ENCODE measurements at regions not wholly inside any gene's neighbourhood (a gene's known extent, or its start where the extent isn't known, plus 50 kb on each side); places are given as distances from the start of the nearest gene placed in this dataset.
"Not testable (repeated sequence)": the region's sequence is repeated elsewhere in the genome, so short reads cannot be mapped to it uniquely, and the experiment has no call there.

DNA sequence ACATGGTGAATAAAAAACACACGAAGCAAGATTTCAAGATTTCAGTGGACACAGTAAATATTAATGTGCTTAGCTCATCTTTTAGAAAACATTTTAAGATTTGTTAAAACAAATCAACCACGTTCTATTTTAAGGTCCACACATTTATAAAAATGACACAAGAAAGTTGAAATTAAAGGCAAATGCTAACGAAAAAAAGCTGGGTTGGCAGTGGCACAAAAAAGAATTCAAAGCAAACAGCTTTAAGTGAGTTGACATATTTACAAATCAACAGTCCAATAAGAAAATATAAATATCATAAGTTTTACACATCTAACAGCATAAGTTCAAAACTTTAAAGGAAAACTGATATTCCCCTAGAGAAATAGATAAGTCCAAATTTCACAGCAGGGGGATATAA is 430.4 kb upstream of the CCDC54 start:
- no peak overlapping the region for H3K4me3 ChIP-seq (ENCODE audit: low read length)
- no peak for DNase-seq (ENCODE audit: low read depth, low spot score)

DNA sequence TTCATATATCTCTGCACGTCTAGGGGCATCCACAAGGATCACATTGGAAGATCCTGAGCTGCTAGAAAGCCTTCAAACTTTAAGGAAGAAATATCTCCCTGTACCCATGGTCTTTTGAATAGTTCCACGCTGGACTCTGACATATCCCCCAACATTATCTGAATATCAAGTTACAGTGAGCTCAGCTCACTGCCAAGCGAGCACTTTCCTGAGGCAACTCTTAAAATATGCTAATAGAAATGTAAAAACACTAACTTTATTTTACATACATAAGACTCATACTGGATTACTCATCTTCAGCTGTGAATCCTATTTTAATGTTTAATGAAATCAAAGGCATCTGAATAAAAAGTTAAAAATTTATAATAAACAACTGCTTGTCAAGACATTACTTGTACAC is 420.2 kb upstream of the CCDC54 start:
- no peak overlapping the region for H3K4me3 ChIP-seq (ENCODE audit: low read length)
- no peak for DNase-seq (ENCODE audit: low read depth, low spot score)

DNA sequence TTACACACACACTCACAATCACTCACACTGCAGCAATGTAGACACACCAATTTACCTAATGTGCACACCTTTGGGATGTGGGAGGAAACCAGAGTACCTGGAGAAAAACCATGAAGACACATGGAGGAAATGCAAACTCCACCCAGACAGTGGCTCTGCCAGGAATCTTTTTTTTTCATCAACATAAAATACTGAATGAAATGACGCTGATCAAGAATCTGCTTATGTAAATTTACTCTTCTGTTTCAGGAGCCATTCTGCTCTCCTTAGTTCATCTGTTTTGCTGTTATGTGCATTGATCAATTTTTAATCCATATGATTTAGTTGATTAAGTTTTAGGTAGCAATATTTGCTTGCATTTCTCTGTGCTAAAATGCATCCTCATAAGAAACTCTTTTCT is 414.2 kb upstream of the CCDC54 start:
- no peak for DNase-seq (ENCODE audit: low read depth, low spot score)
- H3K4me3 ChIP-seq (ENCODE audit: low read length): no peak overlapping the region

DNA sequence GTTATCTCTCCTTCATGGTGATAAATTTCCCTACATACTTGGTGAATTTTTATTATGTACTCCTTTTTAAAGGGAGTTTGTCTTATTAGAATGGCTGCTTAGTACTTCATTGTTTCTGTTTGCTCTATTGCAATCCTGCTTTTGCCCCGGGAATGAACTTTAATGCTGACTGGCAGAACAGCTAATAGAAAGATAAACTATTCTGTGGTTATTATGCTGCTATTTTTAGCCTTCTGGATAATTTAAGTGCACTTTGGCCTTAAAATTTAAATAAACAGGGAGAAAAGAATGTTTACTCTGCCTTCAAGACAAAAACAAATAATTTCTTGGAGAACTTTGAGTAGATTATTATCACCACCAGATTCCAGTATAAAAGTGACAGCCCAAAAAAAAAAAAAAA is 413.8 kb upstream of the CCDC54 start:
- H3K4me3 ChIP-seq (ENCODE audit: low read length): no peak overlapping the region
- DNase-seq (ENCODE audit: low read depth, low spot score): no peak

DNA sequence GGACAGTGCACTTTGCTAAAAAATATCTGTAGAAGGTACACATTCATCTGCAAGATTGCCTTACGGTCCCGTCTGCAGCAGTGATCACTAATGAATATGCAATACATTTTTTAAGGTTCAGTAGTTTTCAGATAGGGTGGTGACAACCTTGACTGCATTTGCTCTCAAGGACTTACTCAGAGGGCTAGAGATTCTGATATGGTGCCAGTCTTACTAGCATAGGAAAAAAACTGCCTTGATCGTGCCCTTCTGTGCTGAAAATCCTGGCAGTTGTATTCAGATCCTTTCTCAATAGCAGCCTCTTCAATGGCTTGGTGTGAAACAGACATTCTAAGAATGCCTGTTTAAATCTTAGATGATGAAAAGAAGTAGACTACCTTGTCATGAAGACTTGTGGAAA is 411.9 kb upstream of the CCDC54 start:
- no peak for DNase-seq (ENCODE audit: low read depth, low spot score)
- no peak overlapping the region for H3K4me3 ChIP-seq (ENCODE audit: low read length)

DNA sequence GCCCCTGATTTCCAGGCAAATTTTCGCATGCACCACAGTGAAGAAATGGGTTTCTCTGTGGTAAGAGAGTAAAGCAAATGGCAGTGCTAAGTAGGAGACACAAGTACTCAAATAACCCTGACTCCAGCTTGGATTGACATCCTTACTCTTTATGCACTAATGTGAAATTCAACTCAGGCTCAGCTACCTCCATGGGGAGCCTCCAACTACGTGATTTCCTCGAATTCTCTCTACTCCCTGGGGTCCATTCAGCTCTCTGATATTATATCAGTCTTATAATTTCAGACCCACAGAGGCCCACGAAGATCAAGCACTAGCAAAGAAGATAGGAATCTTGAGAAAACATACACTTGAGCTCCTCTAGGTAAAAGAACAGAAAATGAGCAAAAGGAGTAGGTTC is 407.6 kb upstream of the CCDC54 start:
- DNase-seq (ENCODE audit: low read depth, low spot score): no peak
- no peak overlapping the region for H3K4me3 ChIP-seq (ENCODE audit: low read length)

DNA sequence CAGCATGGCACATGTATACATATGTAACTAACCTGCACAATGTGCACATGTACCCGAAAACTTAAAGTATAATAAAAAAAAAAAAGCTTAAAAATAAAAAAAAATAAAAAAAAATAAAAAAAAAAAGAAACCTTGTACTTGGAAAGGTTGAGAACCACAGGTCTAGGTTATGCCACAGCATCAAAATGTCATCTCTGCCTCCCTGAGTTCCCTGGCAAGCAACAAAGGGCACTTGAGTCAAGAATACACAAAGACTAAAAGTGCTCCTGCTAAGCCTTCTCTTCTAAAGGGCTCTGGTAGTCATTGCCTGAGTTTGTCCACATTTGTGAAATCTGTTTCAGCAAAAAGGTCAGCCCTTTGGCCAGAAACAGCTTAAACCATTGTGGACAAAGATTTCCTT is 395.8 kb upstream of the CCDC54 start:
- DNase-seq (ENCODE audit: low read depth, low spot score): no peak
- no peak overlapping the region for H3K4me3 ChIP-seq (ENCODE audit: low read length)

DNA sequence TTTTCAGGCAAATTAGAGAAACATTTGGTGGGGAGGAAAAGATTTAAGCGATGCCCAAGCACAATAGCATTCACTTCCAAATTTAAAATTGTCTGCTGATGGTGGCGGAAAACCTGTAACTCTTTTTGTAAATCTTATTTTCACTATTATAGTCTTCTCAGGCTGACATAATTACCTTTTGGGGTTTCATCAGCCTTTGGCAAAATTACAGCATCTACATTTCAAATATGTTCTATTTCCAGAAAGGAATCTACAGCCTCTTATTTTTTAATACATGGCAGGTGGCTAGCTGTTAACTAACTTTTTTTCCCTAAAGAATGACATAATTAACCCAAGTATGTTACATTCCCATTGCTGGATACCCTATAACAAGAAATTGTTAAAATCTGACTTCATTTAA is 391.5 kb upstream of the CCDC54 start:
- no peak overlapping the region for H3K4me3 ChIP-seq (ENCODE audit: low read length)
- no peak for DNase-seq (ENCODE audit: low read depth, low spot score)

DNA sequence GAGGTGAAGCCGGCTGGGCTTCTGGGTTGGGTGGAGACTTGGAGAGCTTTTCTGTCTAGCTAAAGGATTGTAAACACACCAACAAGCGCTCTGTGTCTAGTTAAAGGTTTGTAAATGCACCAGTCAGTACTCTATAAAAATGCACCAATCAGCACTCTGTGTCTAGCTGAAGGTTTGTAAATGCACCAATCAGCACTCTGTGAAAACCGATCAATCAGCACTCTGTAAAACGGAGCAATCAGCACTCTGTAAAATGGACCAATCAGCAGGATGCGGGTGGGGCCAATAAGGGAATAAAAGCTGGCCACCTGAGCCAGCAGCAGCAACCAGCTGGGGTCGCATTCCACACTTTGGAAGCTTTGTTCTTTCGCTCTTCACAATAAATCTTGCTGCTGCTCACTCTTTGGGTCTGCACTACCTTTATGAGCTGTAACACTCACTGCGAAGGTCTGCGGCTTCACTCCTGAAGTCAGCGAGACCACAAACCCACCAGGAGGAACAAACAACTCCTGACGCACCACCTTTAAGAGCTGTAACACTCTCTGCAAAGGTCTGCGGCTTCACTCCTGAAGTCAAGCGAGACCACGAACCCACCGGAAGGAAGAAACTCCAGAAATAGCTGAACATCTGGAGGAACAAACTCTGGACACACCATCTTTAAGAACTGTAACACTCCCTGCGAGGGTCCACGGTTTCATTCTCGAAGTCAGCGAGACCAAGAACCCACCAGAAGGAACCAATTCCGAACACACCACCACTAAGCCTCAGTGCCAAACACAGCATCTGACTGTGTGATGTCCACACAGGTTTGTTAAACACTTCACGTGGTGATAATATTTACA is 378.2 kb upstream of the CCDC54 start:
- DNase-seq (ENCODE audit: low read depth, low spot score): peak; percentile 92
- H3K4me3 ChIP-seq (ENCODE audit: low read length): peak overlapping the region; percentile 31

DNA sequence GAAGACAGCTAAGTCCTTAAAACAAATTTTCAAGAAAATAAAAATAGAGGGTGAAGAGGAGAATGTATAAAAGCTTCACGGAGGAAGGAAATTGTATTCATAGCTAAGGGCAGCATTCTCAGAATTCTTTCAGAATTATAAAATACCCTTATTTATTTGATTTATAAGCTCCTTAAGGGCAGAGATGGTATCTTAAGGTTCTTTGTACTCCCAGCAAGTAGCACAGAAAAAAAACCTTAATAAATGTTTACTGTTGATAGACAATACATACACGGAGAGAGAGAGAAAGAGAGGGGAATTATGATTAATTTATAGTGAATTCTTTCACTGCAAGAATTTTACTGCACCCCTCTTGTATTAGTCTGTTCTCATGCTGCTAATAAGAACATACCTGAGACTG is 375.6 kb upstream of the CCDC54 start:
- H3K4me3 ChIP-seq (ENCODE audit: low read length): no peak overlapping the region
- DNase-seq (ENCODE audit: low read depth, low spot score): no peak

DNA sequence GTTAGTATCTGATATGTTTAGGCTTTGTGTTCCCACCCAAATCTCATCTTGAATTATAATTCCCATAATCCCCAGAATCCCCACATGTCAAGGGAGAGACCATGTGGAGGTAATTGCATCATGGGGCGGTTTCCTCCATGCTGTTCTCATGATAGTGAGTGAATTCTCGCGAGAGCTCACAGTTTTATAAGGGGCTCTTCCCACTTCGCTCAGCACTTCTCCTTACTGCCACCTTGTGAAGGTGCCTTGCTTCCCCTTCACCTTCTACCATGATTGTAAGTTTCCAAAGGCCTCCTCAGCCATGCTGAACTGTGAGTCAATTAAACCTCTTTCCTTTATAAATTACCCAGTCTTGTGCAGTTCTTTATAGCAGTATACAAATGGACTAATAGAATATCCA is 371.9 kb upstream of the CCDC54 start:
- not testable (repeated sequence) for H3K4me3 ChIP-seq (ENCODE audit: low read length); DNase-seq (ENCODE audit: low read depth, low spot score)

DNA sequence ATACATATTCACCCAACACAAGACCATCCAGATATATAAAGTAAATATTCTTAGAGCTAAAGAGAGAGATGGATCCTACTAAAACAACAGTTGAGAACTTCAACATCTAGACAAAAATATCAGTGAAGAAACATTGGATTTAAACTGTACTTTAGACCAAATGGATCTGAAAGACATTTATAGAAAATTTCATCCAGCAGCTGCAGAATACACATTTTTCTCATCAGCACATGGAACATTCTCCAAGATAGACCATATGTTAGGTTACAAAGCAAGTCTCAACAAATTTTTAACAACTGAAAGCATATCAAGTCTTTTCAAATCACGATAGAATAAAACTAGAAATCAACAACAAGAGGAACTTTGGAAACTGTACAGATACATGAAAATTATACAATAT is 369.0 kb upstream of the CCDC54 start:
- no peak overlapping the region for H3K4me3 ChIP-seq (ENCODE audit: low read length)

DNA sequence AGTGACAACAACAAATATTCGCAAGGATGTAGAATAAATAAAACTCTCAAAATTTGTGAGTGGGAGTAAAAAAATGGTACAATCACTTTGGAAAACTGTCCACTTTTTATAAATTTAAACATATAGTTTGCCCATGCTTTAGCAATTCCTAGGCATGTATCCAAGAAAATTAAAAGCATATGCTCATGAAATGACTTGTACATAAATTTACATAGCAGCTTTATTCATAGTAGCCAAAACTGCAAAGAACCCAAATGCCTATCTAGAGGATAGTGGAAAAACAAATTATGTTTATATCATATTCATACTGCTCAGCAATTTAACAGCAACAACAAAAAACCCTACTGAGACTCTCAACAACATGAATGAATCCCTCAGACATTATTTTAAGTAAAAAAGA is 363.6 kb upstream of the CCDC54 start:
- DNase-seq (ENCODE audit: low read depth, low spot score): no peak
- H3K4me3 ChIP-seq (ENCODE audit: low read length): no peak overlapping the region

More for the DNA sequence above, 369.0 kb upstream of the CCDC54 start:
- DNase-seq (ENCODE audit: low read depth, low spot score): no peak

DNA sequence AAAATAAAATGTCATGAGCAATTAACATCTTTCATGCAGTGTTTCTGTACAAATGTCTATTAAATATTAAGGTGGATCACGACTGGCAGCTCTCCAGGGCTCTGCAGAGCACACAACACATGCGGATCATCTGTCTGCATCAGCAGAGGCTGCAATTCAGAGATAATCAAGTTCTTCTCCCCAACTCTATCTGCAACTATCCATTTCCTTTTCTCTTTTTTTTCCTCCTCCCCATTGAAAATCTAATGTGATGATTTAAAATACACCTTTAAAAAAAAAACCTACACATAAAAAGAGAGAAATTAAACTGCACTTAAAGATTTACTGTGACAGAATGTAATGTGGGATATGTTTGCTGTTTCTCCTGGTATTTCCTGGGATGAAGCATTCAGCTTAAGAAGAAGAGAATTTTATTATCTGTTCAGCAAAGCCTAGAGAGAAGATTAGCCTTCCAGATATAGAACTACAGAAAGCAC is 352.6 kb upstream of the CCDC54 start:
- no peak overlapping the region for H3K4me3 ChIP-seq (ENCODE audit: low read length)
- DNase-seq (ENCODE audit: low read depth, low spot score): no peak

DNA sequence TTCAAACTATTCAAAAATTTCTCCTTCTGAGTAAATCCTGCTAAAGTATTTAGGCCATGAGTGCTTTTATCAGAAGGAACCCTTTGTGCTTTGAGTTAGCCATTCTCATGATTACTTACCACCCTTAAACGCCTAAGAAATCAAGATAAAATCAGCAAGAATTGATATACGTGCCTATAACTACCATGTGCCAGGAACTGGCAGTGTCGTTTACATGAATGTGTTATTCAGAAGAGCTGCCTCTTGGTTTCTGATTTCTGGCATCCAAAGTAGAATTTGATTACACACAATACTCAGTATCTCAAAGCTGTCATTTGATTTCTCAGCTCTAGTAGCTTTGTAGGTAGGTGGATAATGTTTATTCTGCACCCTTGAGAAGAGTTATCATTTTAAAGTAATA is 351.3 kb upstream of the CCDC54 start:
- DNase-seq (ENCODE audit: low read depth, low spot score): no peak
- no peak overlapping the region for H3K4me3 ChIP-seq (ENCODE audit: low read length)

DNA sequence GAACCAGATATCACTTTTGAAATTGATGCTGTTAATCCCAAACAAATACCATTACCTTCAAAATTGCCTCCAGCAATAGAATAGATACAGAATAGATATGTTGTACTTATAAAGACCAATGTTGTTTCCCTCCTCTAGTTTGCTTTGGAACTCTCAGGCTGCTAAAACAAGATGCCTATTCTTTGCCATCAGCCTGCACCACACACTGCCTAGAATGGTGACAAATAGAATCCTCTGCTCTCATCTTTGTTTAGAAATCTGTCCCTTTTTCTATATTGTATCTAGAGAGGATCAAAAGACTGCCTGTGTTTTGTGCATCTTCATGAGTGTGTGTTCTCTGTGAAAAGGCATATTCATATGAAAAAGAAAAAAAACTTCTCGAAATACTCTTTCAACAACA is 349.2 kb upstream of the CCDC54 start:
- DNase-seq (ENCODE audit: low read depth, low spot score): no peak
- no peak overlapping the region for H3K4me3 ChIP-seq (ENCODE audit: low read length)

DNA sequence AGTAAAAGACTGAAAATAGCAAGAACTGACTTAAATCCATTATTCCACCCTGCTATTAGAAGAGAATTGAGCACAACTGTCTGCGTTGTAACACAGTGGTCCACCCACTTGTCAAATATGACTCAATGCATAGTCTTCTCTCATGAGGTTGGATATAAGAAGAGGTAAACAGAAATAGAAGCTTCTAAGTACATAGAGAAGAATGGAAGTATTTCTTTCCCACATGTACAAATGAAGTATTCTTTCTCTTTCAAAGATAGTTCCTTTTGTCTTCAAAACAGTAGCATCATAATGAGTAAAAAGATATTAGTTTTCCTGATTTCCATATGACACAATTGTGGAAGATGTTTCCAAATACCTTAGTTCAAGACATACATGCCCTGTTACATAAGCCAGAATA is 348.6 kb upstream of the CCDC54 start:
- no peak overlapping the region for H3K4me3 ChIP-seq (ENCODE audit: low read length)
- no peak for DNase-seq (ENCODE audit: low read depth, low spot score)

DNA sequence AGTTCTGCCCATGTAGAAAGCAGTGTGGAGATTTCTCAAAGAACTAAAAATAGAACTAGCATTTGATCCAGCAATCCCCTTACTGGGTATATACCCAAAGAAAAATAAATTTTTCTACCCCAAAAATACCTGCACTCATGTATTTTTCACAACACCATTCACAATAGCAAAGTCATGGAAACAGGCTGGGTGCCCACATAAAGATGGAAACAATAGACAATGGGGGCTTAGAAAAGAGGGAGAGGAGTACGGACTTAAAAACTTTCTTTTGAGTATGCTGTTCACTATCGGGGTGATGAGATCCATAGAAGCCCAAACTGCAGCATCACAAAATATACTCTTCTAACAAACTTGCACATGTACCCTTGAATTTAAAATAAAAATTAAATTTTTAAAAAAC is 345.1 kb upstream of the CCDC54 start:
- no peak overlapping the region for H3K4me3 ChIP-seq (ENCODE audit: low read length)
- DNase-seq (ENCODE audit: low read depth, low spot score): no peak

DNA sequence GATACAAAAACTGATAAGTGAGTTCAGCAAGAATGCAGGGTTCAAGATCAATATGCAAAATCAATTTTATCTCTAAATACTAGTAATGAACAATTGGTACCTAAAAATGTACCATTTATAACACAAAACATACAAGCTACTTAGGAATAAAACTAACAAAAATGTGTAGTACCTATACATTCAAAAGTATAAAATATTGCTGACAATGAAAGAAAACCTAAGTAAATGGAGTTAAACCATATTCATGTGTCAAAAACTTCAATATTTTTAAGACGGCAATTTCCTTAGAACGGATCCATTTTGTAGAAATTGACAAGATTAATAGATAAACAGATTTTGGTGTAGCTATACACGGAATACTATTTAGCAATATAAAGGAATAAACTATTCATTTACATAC is 343.1 kb upstream of the CCDC54 start:
- no peak for DNase-seq (ENCODE audit: low read depth, low spot score)
- H3K4me3 ChIP-seq (ENCODE audit: low read length): no peak overlapping the region

DNA sequence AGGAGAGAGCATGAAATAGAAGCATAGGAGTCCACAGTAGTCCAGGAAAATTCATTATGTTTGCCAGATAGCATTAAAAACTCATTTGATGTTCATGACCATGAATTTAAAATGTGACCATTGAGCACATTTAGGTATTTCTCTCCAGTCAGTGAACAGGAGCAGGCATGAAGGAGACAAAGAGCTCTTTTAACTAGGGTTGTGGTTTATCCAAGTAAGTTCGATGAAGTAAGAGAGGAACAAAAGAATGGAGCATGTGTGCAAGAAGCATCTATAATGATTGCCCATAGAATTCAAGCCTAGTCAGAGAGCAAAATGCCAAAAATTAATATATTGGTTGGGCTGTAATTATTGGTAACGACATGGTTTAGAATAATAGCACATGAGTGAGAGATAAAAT is 342.1 kb upstream of the CCDC54 start:
- no peak for DNase-seq (ENCODE audit: low read depth, low spot score)
- no peak overlapping the region for H3K4me3 ChIP-seq (ENCODE audit: low read length)

DNA sequence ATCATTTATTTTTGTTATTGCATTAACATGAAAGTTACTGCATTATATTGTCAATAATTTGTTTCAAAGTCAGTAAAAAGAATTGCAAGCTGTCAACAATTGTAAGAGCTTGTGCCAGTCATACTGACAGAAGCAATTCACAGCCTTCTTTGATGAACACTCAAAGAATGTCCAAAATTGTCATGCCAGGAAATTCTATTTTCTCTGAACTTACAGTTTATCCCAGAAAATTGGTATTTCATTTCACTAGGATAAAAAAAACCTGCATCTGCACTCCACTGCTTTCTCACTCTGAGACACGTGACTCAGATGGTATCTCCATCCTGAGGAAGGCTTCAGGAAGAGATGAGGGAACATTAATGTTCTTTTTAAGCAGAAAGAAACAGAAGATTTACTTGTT is 332.6 kb upstream of the CCDC54 start:
- no peak overlapping the region for H3K4me3 ChIP-seq (ENCODE audit: low read length)
- DNase-seq (ENCODE audit: low read depth, low spot score): no peak
